ENCODE measurements at regions not wholly inside any gene's neighbourhood (a gene's known extent, or its start where the extent isn't known, plus 50 kb on each side); places are given as distances from the start of the nearest gene placed in this dataset.

GRCh38 chr2:13813236-13813635 lies 819.3 kb upstream of the LRATD1 start:
- peaks cover 42% of the 10 kb centered on the region for H3K27me3 ChIP-seq (ENCODE audit: insufficient read depth)
- no peaks in the 10 kb centered on the region for H3K79me2 ChIP-seq (replicated peaks; ENCODE audit: insufficient read depth)
- H3K36me3 ChIP-seq (ENCODE audit: insufficient read depth): no peaks in the 10 kb centered on the region
- Mint-ChIP-seq H3K27me3 (ENCODE audit: insufficient read depth, low read depth, poor library complexity) (peaks cover 7% of the 10 kb centered on the region), H3K4me3 (no peak overlapping the region), H3K4me1 (no peaks in the 10 kb centered on the region), H3K27ac (no peak overlapping the region), H3K9me3 (no peaks in the 10 kb centered on the region; the same call in 2 of the 3 replicates), H3K36me3 (ENCODE audit: low read depth) (no peaks in the 10 kb centered on the region)
- H3F3A ChIP-seq (replicated peaks; ENCODE audit: low read depth): no peaks in the 10 kb centered on the region
- TF ChIP-seq EZH2phosphoT487 (IDR thresholded peaks at IDR 0.05; ENCODE audit: unreplicated experiment) (no peak), NANOG (IDR thresholded peaks at IDR 0.05; ENCODE audit: borderline replicate concordance) (no peak), ZNF331 (CRISPR knock-in tag; IDR thresholded peaks at IDR 0.05; ENCODE audit: low read depth) (no peak), REST (IDR thresholded peaks at IDR 0.05; ENCODE audit: unreplicated experiment) (no peak), POLR2AphosphoS5 (IDR thresholded peaks at IDR 0.05; ENCODE audit: low read depth) (no peak), CTCF (conservative IDR thresholded peaks at IDR 0.05; ENCODE audit: low read depth in 2 of 2) (no peak)
- no peak overlapping the region for H3K4me2 ChIP-seq
- ATAC-seq (no peak), DNase-seq (ENCODE audit: low spot score) (no peak)
- H4K20me1 ChIP-seq (replicated peaks; ENCODE audit: insufficient read depth): no peaks in the 10 kb centered on the region
- H2AFZ ChIP-seq: no peak overlapping the region
- H3K4me3 ChIP-seq: no peak overlapping the region
- no peaks in the 10 kb centered on the region for H3K9me2 ChIP-seq (ENCODE audit: insufficient read depth)
- H3K27ac ChIP-seq (ENCODE audit: low read depth): no peak overlapping the region
- H3K4me1 ChIP-seq (ENCODE audit: insufficient read depth): no peaks in the 10 kb centered on the region

DNA sequence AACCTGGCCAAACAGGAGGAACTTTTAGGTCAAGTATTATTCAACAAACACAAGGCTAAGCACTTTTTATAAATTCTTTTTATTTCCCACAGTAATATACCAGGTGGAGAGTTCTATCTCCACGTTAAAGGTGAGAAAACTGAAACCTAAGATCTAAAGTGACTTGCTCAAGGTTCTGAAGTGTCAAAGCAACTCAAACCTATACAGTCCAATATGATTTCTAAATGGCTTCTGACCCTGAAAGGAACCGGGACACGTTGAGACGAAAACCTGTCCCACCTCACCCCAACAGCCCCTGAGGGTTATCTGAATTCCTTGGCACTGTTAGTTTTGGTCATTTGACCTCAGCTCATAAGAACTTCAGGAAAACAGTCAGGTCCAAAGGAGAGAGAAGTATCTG lies 814.5 kb upstream of the LRATD1 start:
- peaks cover 36% of the 10 kb centered on the region for H3K27me3 Mint-ChIP-seq (ENCODE audit: insufficient read depth, low read depth, poor library complexity)
- TF ChIP-seq CREB1 (CRISPR knock-in tag; IDR thresholded peaks at IDR 0.05; ENCODE audit: low read depth) (no peak), STAT1 (IDR thresholded peaks at IDR 0.05; ENCODE audit: unreplicated experiment) (no peak), POLR2AphosphoS5 (IDR thresholded peaks at IDR 0.05; ENCODE audit: low read depth) (no peak), JUNB (IDR thresholded peaks at IDR 0.05; ENCODE audit: unreplicated experiment) (no peak), REST (IDR thresholded peaks at IDR 0.05; ENCODE audit: unreplicated experiment) (no peak), NANOG (IDR thresholded peaks at IDR 0.05; ENCODE audit: borderline replicate concordance) (no peak), CTCF (conservative IDR thresholded peaks at IDR 0.05; ENCODE audit: low read depth in 2 of 2) (no peak), ZNF331 (CRISPR knock-in tag; IDR thresholded peaks at IDR 0.05; ENCODE audit: low read depth) (no peak)
- TF ChIP-seq, protein P1, sequence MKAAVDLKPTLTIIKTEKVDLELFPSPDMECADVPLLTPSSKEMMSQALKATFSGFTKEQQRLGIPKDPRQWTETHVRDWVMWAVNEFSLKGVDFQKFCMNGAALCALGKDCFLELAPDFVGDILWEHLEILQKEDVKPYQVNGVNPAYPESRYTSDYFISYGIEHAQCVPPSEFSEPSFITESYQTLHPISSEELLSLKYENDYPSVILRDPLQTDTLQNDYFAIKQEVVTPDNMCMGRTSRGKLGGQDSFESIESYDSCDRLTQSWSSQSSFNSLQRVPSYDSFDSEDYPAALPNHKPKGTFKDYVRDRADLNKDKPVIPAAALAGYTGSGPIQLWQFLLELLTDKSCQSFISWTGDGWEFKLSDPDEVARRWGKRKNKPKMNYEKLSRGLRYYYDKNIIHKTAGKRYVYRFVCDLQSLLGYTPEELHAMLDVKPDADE (IDR thresholded peaks at IDR 0.05): no peak

More for the DNA sequence above, 814.5 kb upstream of the LRATD1 start:
- H3K4me3 Mint-ChIP-seq: no peak overlapping the region
- H3K4me1 Mint-ChIP-seq: peaks cover 8% of the 10 kb centered on the region; the same call in 2 of the 3 replicates
- Histone ChIP-seq H3K27ac (ENCODE audit: low read depth) (no peak overlapping the region), H4K20me1 (replicated peaks; ENCODE audit: insufficient read depth) (peaks cover 6% of the 10 kb centered on the region), H3K9me2 (ENCODE audit: insufficient read depth) (no peaks in the 10 kb centered on the region), H3K4me1 (ENCODE audit: insufficient read depth) (peaks cover 4% of the 10 kb centered on the region; the same call in 1 of the 2 replicates), H3K36me3 (ENCODE audit: insufficient read depth) (no peaks in the 10 kb centered on the region), H3K4me3 (no peak overlapping the region), H3F3A (replicated peaks; ENCODE audit: low read depth) (no peaks in the 10 kb centered on the region), H3K79me2 (replicated peaks; ENCODE audit: insufficient read depth) (no peaks in the 10 kb centered on the region), H3K4me2 (no peak overlapping the region), H2AFZ (no peak overlapping the region), H3K27me3 (ENCODE audit: insufficient read depth) (peaks cover 80% of the 10 kb centered on the region)
- DNase-seq (ENCODE audit: low spot score): no peak
- no peak overlapping the region for H3K27ac Mint-ChIP-seq
- H3K36me3 Mint-ChIP-seq (ENCODE audit: low read depth): no peaks in the 10 kb centered on the region
- no peaks in the 10 kb centered on the region for H3K9me3 Mint-ChIP-seq
- ATAC-seq: no peak
